ENCODE measurements at regions not wholly inside any gene's neighbourhood (a gene's known extent, or its start where the extent isn't known, plus 50 kb on each side); places are given as distances from the start of the nearest gene placed in this dataset.
"Not testable (repeated sequence)": the region's sequence is repeated elsewhere in the genome, so short reads cannot be mapped to it uniquely, and the experiment has no call there.

GRCh38 chr3:102712896-102713295 lies 278.1 kb downstream of the ZPLD1 start:
- no peaks in the 10 kb centered on the region for H3K27me3 ChIP-seq (ENCODE audit: control insufficient read depth in 3 of 3, insufficient read depth in 3 of 3, low read length in 3 of 3)
- no peaks in the 10 kb centered on the region for H3K9me3 ChIP-seq (ENCODE audit: control insufficient read depth in 3 of 3, low read length in 3 of 3)
- no peak overlapping the region for H3K9ac ChIP-seq (ENCODE audit: low read depth in 1 of 3, low read length in 3 of 3)
- H3K4me1 ChIP-seq (ENCODE audit: control insufficient read depth in 3 of 3, insufficient read depth in 3 of 3, low read length in 3 of 3) = no peaks in the 10 kb centered on the region
- H3K36me3 ChIP-seq (ENCODE audit: control insufficient read depth in 3 of 3, insufficient read depth in 3 of 3, low read length in 3 of 3) = no peaks in the 10 kb centered on the region
- H3K27ac ChIP-seq (ENCODE audit: low read depth, low read length) = no peak overlapping the region
- no peak overlapping the region for H3K4me3 ChIP-seq (ENCODE audit: low read length in 3 of 3)

- no peaks in the 10 kb centered on the region for H3K36me3 ChIP-seq (ENCODE audit: control insufficient read depth in 3 of 3, insufficient read depth in 3 of 3, low read length in 3 of 3)
- H3K4me3 ChIP-seq (ENCODE audit: low read length in 3 of 3) = no peak overlapping the region
- no peak overlapping the region for H3K27ac ChIP-seq (ENCODE audit: low read depth, low read length)
- no peaks in the 10 kb centered on the region for H3K4me1 ChIP-seq (ENCODE audit: control insufficient read depth in 3 of 3, insufficient read depth in 3 of 3, low read length in 3 of 3)
- H3K9me3 ChIP-seq (ENCODE audit: control insufficient read depth in 3 of 3, low read length in 3 of 3) = no peaks in the 10 kb centered on the region
- H3K27me3 ChIP-seq (ENCODE audit: control insufficient read depth in 3 of 3, insufficient read depth in 3 of 3, low read length in 3 of 3) = no peaks in the 10 kb centered on the region
- no peak overlapping the region for H3K9ac ChIP-seq (ENCODE audit: low read depth in 1 of 3, low read length in 3 of 3)
Observed at GRCh38 chr3:102714567-102714966, 279.8 kb downstream of the ZPLD1 start.

GRCh38 chr3:102715030-102715697 lies 280.3 kb downstream of the ZPLD1 start:
- Histone ChIP-seq H3K27ac (ENCODE audit: low read depth, low read length) (no peak overlapping the region), H3K4me1 (ENCODE audit: control insufficient read depth in 3 of 3, insufficient read depth in 3 of 3, low read length in 3 of 3) (no peaks in the 10 kb centered on the region), H3K4me3 (ENCODE audit: low read length in 3 of 3) (no peak overlapping the region), H3K9me3 (ENCODE audit: control insufficient read depth in 3 of 3, low read length in 3 of 3) (no peaks in the 10 kb centered on the region), H3K27me3 (ENCODE audit: control insufficient read depth in 3 of 3, insufficient read depth in 3 of 3, low read length in 3 of 3) (no peaks in the 10 kb centered on the region), H3K9ac (ENCODE audit: low read depth in 1 of 3, low read length in 3 of 3) (no peak overlapping the region), H3K36me3 (ENCODE audit: control insufficient read depth in 3 of 3, insufficient read depth in 3 of 3, low read length in 3 of 3) (no peaks in the 10 kb centered on the region)

- Histone ChIP-seq H3K4me1 (ENCODE audit: control insufficient read depth in 3 of 3, insufficient read depth in 3 of 3, low read length in 3 of 3) (no peaks in the 10 kb centered on the region), H3K9me3 (ENCODE audit: control insufficient read depth in 3 of 3, low read length in 3 of 3) (no peaks in the 10 kb centered on the region), H3K27ac (ENCODE audit: low read depth, low read length) (no peak overlapping the region), H3K36me3 (ENCODE audit: control insufficient read depth in 3 of 3, insufficient read depth in 3 of 3, low read length in 3 of 3) (no peaks in the 10 kb centered on the region), H3K4me3 (ENCODE audit: low read length in 3 of 3) (no peak overlapping the region), H3K9ac (ENCODE audit: low read depth in 1 of 3, low read length in 3 of 3) (no peak overlapping the region), H3K27me3 (ENCODE audit: control insufficient read depth in 3 of 3, insufficient read depth in 3 of 3, low read length in 3 of 3) (no peaks in the 10 kb centered on the region)
Observed at GRCh38 chr3:102718651-102719050, 283.8 kb downstream of the ZPLD1 start.

GRCh38 chr3:102722317-102722716 lies 287.5 kb downstream of the ZPLD1 start:
- Histone ChIP-seq H3K36me3 (ENCODE audit: control insufficient read depth in 3 of 3, insufficient read depth in 3 of 3, low read length in 3 of 3) (no peaks in the 10 kb centered on the region), H3K4me1 (ENCODE audit: control insufficient read depth in 3 of 3, insufficient read depth in 3 of 3, low read length in 3 of 3) (no peaks in the 10 kb centered on the region), H3K9me3 (ENCODE audit: control insufficient read depth in 3 of 3, low read length in 3 of 3) (no peaks in the 10 kb centered on the region), H3K27me3 (ENCODE audit: control insufficient read depth in 3 of 3, insufficient read depth in 3 of 3, low read length in 3 of 3) (no peaks in the 10 kb centered on the region), H3K9ac (ENCODE audit: low read depth in 1 of 3, low read length in 3 of 3) (no peak overlapping the region), H3K27ac (ENCODE audit: low read depth, low read length) (no peak overlapping the region), H3K4me3 (ENCODE audit: low read length in 3 of 3) (no peak overlapping the region)

- no peaks in the 10 kb centered on the region for H3K27me3 ChIP-seq (ENCODE audit: control insufficient read depth in 3 of 3, insufficient read depth in 3 of 3, low read length in 3 of 3)
- H3K27ac ChIP-seq (ENCODE audit: low read depth, low read length) = no peak overlapping the region
Observed at GRCh38 chr3:102727340-102727739, 292.5 kb downstream of the ZPLD1 start.

GRCh38 chr3:102732581-102732980 lies 297.8 kb downstream of the ZPLD1 start:
- not testable (repeated sequence) for H3K27ac ChIP-seq (ENCODE audit: low read depth, low read length); H3K36me3 ChIP-seq (ENCODE audit: control insufficient read depth in 3 of 3, insufficient read depth in 3 of 3, low read length in 3 of 3); H3K9me3 ChIP-seq (ENCODE audit: control insufficient read depth in 3 of 3, low read length in 3 of 3); H3K27me3 ChIP-seq (ENCODE audit: control insufficient read depth in 3 of 3, insufficient read depth in 3 of 3, low read length in 3 of 3); H3K4me3 ChIP-seq (ENCODE audit: low read length in 3 of 3); H3K9ac ChIP-seq (ENCODE audit: low read depth in 1 of 3, low read length in 3 of 3); H3K4me1 ChIP-seq (ENCODE audit: control insufficient read depth in 3 of 3, insufficient read depth in 3 of 3, low read length in 3 of 3)

More at GRCh38 chr3:102727340-102727739, 292.5 kb downstream of the ZPLD1 start:
- H3K9ac ChIP-seq (ENCODE audit: low read depth in 1 of 3, low read length in 3 of 3) = no peak overlapping the region
- no peak overlapping the region for H3K4me3 ChIP-seq (ENCODE audit: low read length in 3 of 3)
- H3K36me3 ChIP-seq (ENCODE audit: control insufficient read depth in 3 of 3, insufficient read depth in 3 of 3, low read length in 3 of 3) = no peaks in the 10 kb centered on the region
- no peaks in the 10 kb centered on the region for H3K4me1 ChIP-seq (ENCODE audit: control insufficient read depth in 3 of 3, insufficient read depth in 3 of 3, low read length in 3 of 3)
- no peaks in the 10 kb centered on the region for H3K9me3 ChIP-seq (ENCODE audit: control insufficient read depth in 3 of 3, low read length in 3 of 3)

- Histone ChIP-seq H3K9me3 (ENCODE audit: control insufficient read depth in 3 of 3, low read length in 3 of 3) (peaks cover 0 to 2% (median 0%) of the 10 kb centered on the region in 3 donors), H3K27me3 (ENCODE audit: control insufficient read depth in 3 of 3, insufficient read depth in 3 of 3, low read length in 3 of 3) (no peaks in the 10 kb centered on the region), H3K4me1 (ENCODE audit: control insufficient read depth in 3 of 3, insufficient read depth in 3 of 3, low read length in 3 of 3) (no peaks in the 10 kb centered on the region), H3K36me3 (ENCODE audit: control insufficient read depth in 3 of 3, insufficient read depth in 3 of 3, low read length in 3 of 3) (no peaks in the 10 kb centered on the region), H3K9ac (ENCODE audit: low read depth in 1 of 3, low read length in 3 of 3) (no peak overlapping the region), H3K4me3 (ENCODE audit: low read length in 3 of 3) (no peak overlapping the region), H3K27ac (ENCODE audit: low read depth, low read length) (no peak overlapping the region)
Observed at GRCh38 chr3:102733791-102734563, 299.2 kb downstream of the ZPLD1 start.

- H3K36me3 ChIP-seq (ENCODE audit: control insufficient read depth in 3 of 3, insufficient read depth in 3 of 3, low read length in 3 of 3) = no peaks in the 10 kb centered on the region
- no peak overlapping the region for H3K9ac ChIP-seq (ENCODE audit: low read depth in 1 of 3, low read length in 3 of 3)
- H3K4me3 ChIP-seq (ENCODE audit: low read length in 3 of 3) = no peak overlapping the region
- no peak overlapping the region for H3K27ac ChIP-seq (ENCODE audit: low read depth, low read length)
- no peaks in the 10 kb centered on the region for H3K4me1 ChIP-seq (ENCODE audit: control insufficient read depth in 3 of 3, insufficient read depth in 3 of 3, low read length in 3 of 3)
- H3K9me3 ChIP-seq (ENCODE audit: control insufficient read depth in 3 of 3, low read length in 3 of 3) = peaks cover 0 to 2% (median 0%) of the 10 kb centered on the region in 3 donors
- H3K27me3 ChIP-seq (ENCODE audit: control insufficient read depth in 3 of 3, insufficient read depth in 3 of 3, low read length in 3 of 3) = no peaks in the 10 kb centered on the region
Observed at GRCh38 chr3:102735311-102735710, 300.5 kb downstream of the ZPLD1 start.

- Histone ChIP-seq H3K27me3 (ENCODE audit: control insufficient read depth in 3 of 3, insufficient read depth in 3 of 3, low read length in 3 of 3) (no peaks in the 10 kb centered on the region), H3K27ac (ENCODE audit: low read depth, low read length) (no peak overlapping the region), H3K9ac (ENCODE audit: low read depth in 1 of 3, low read length in 3 of 3) (no peak overlapping the region), H3K4me3 (ENCODE audit: low read length in 3 of 3) (no peak overlapping the region), H3K9me3 (ENCODE audit: control insufficient read depth in 3 of 3, low read length in 3 of 3) (peaks cover 0 to 2% (median 0%) of the 10 kb centered on the region in 3 donors), H3K4me1 (ENCODE audit: control insufficient read depth in 3 of 3, insufficient read depth in 3 of 3, low read length in 3 of 3) (no peaks in the 10 kb centered on the region), H3K36me3 (ENCODE audit: control insufficient read depth in 3 of 3, insufficient read depth in 3 of 3, low read length in 3 of 3) (no peaks in the 10 kb centered on the region)
Observed at GRCh38 chr3:102736288-102736974, 301.6 kb downstream of the ZPLD1 start.

Data from skeletal muscle tissue (tissue), 3 donors.